SJCRH30 (cell line): ENCODE measurements at regions not wholly inside any gene's neighbourhood (a gene's known extent, or its start where the extent isn't known, plus 50 kb on each side); places are given as distances from the start of the nearest gene placed in this dataset.
"Not testable (repeated sequence)": the region's sequence is repeated elsewhere in the genome, so short reads cannot be mapped to it uniquely, and the experiment has no call there.

Experiments used
- DNase-seq, 2 experiments: peaks; one replicate each; pipeline ENCODE4 v3.0.0-alpha.2; 2015 to 2020
- H3K27ac ChIP-seq: fragments of 250-450 bp; sonication (Bioruptor Pico); 2 replicates; pipeline ENCODE4 v1.5.1; 2020; ENCODE audit warnings: mild to moderate bottlenecking, moderate library complexity
- H3K27me3 ChIP-seq: fragments of 250-450 bp; sonication (Bioruptor Pico); 2 replicates; pipeline ENCODE4 v1.5.1; 2020; ENCODE audit warnings: mild to moderate bottlenecking, moderate library complexity
- H3K36me3 ChIP-seq: fragments of 250-450 bp; sonication (Bioruptor Pico); 2 replicates; pipeline ENCODE4 v1.5.1; 2020; ENCODE audit warnings: mild to moderate bottlenecking, moderate library complexity
- H3K4me1 ChIP-seq: fragments of 250-450 bp; sonication (Bioruptor Pico); 2 replicates; pipeline ENCODE4 v1.5.1; 2020; ENCODE audit warnings: mild to moderate bottlenecking, moderate library complexity
- H3K4me3 ChIP-seq: fragments of 250-450 bp; sonication (Bioruptor Pico); 2 replicates; pipeline ENCODE4 v1.5.1; 2020; ENCODE audit warnings: mild to moderate bottlenecking, moderate library complexity
- H3K9me3 ChIP-seq: fragments of 250-450 bp; sonication (Bioruptor Pico); replicated peaks from 2 replicates; pipeline ENCODE4 v1.5.1; 2020; ENCODE audit warnings: mild to moderate bottlenecking, moderate library complexity

GRCh38 chr12:23139026-23139425 lies 514.1 kb downstream of the ETNK1 start:
- H3K36me3 ChIP-seq: no peaks in the 10 kb centered on the region
- no peak overlapping the region for H3K27ac ChIP-seq
- H3K27me3 ChIP-seq: no peaks in the 10 kb centered on the region
- H3K4me1 ChIP-seq: no peaks in the 10 kb centered on the region
- no peaks in the 10 kb centered on the region for H3K9me3 ChIP-seq
- DNase-seq: no peak
- H3K4me3 ChIP-seq: no peak overlapping the region

- H3K27me3 ChIP-seq: no peaks in the 10 kb centered on the region
- peak in 1 of 2 experiments; percentile 6 for DNase-seq
- no peaks in the 10 kb centered on the region for H3K36me3 ChIP-seq
- no peaks in the 10 kb centered on the region for H3K4me1 ChIP-seq
- no peaks in the 10 kb centered on the region for H3K9me3 ChIP-seq
- no peak overlapping the region for H3K4me3 ChIP-seq
- no peak overlapping the region for H3K27ac ChIP-seq
Measured at GRCh38 chr12:23140710-23141109, 515.7 kb downstream of the ETNK1 start.

GRCh38 chr12:23141335-23141734 lies 516.4 kb downstream of the ETNK1 start:
- no peaks in the 10 kb centered on the region for H3K4me1 ChIP-seq
- no peaks in the 10 kb centered on the region for H3K27me3 ChIP-seq
- H3K36me3 ChIP-seq: no peaks in the 10 kb centered on the region
- no peak overlapping the region for H3K27ac ChIP-seq
- no peaks in the 10 kb centered on the region for H3K9me3 ChIP-seq
- no peak for DNase-seq
- no peak overlapping the region for H3K4me3 ChIP-seq

- not testable (repeated sequence) for H3K36me3 ChIP-seq, H3K27ac ChIP-seq, H3K27me3 ChIP-seq, H3K4me1 ChIP-seq, H3K4me3 ChIP-seq, H3K9me3 ChIP-seq, DNase-seq
Measured at GRCh38 chr12:23146070-23146469, 521.1 kb downstream of the ETNK1 start.

GRCh38 chr12:23168459-23168858 lies 543.5 kb downstream of the ETNK1 start:
- Histone ChIP-seq H3K27ac (no peak overlapping the region), H3K4me1 (no peaks in the 10 kb centered on the region), H3K27me3 (no peaks in the 10 kb centered on the region), H3K36me3 (no peaks in the 10 kb centered on the region), H3K9me3 (no peaks in the 10 kb centered on the region), H3K4me3 (no peak overlapping the region)
- no peak for DNase-seq

GRCh38 chr12:23169012-23169695 lies 544.2 kb downstream of the ETNK1 start:
- Histone ChIP-seq H3K27me3 (no peaks in the 10 kb centered on the region), H3K9me3 (no peaks in the 10 kb centered on the region), H3K4me3 (no peak overlapping the region), H3K27ac (no peak overlapping the region), H3K4me1 (no peaks in the 10 kb centered on the region), H3K36me3 (no peaks in the 10 kb centered on the region)
- no peak for DNase-seq

GRCh38 chr12:23169696-23170013 lies 544.7 kb downstream of the ETNK1 start:
- H3K27me3 ChIP-seq: no peaks in the 10 kb centered on the region
- DNase-seq: no peak
- no peaks in the 10 kb centered on the region for H3K4me1 ChIP-seq
- no peak overlapping the region for H3K4me3 ChIP-seq
- no peak overlapping the region for H3K27ac ChIP-seq
- no peaks in the 10 kb centered on the region for H3K9me3 ChIP-seq
- H3K36me3 ChIP-seq: no peaks in the 10 kb centered on the region

- Histone ChIP-seq H3K4me1 (no peaks in the 10 kb centered on the region), H3K4me3 (no peak overlapping the region), H3K36me3 (no peaks in the 10 kb centered on the region), H3K9me3 (no peaks in the 10 kb centered on the region), H3K27me3 (no peaks in the 10 kb centered on the region), H3K27ac (no peak overlapping the region)
- no peak for DNase-seq
Measured at GRCh38 chr12:23174917-23175316, 549.9 kb downstream of the ETNK1 start.

GRCh38 chr12:23185346-23185745 lies 560.4 kb downstream of the ETNK1 start:
- Histone ChIP-seq H3K9me3 (no peaks in the 10 kb centered on the region), H3K27me3 (no peaks in the 10 kb centered on the region), H3K36me3 (no peaks in the 10 kb centered on the region), H3K4me3 (no peak overlapping the region), H3K4me1 (no peaks in the 10 kb centered on the region), H3K27ac (no peak overlapping the region)
- DNase-seq: no peak

- peak in 1 of 2 experiments; percentile 5 for DNase-seq
- Histone ChIP-seq H3K36me3 (no peaks in the 10 kb centered on the region), H3K27ac (no peak overlapping the region), H3K9me3 (no peaks in the 10 kb centered on the region), H3K4me3 (no peak overlapping the region), H3K4me1 (no peaks in the 10 kb centered on the region), H3K27me3 (no peaks in the 10 kb centered on the region)
Measured at GRCh38 chr12:23186950-23187349, 562.0 kb downstream of the ETNK1 start.

- Histone ChIP-seq H3K36me3 (no peaks in the 10 kb centered on the region), H3K27me3 (no peaks in the 10 kb centered on the region), H3K4me3 (no peak overlapping the region), H3K4me1 (no peaks in the 10 kb centered on the region), H3K9me3 (no peaks in the 10 kb centered on the region), H3K27ac (no peak overlapping the region)
- DNase-seq: no peak
Measured at GRCh38 chr12:23193552-23193951, 568.6 kb downstream of the ETNK1 start.

GRCh38 chr12:23197266-23197665 lies 572.3 kb downstream of the ETNK1 start:
- Histone ChIP-seq H3K27ac (no peak overlapping the region), H3K36me3 (no peaks in the 10 kb centered on the region), H3K4me3 (no peak overlapping the region), H3K9me3 (no peaks in the 10 kb centered on the region), H3K27me3 (no peaks in the 10 kb centered on the region), H3K4me1 (no peaks in the 10 kb centered on the region)
- no peak for DNase-seq

- DNase-seq: no peak
- H3K9me3 ChIP-seq: no peaks in the 10 kb centered on the region; the same call in 1 of the 2 replicates
- no peak overlapping the region for H3K27ac ChIP-seq
- H3K4me1 ChIP-seq: no peaks in the 10 kb centered on the region
- no peaks in the 10 kb centered on the region for H3K27me3 ChIP-seq
- H3K36me3 ChIP-seq: no peaks in the 10 kb centered on the region
- no peak overlapping the region for H3K4me3 ChIP-seq
Measured at GRCh38 chr12:23202728-23203127, 577.8 kb downstream of the ETNK1 start.

GRCh38 chr12:23204933-23205778 lies 580.2 kb downstream of the ETNK1 start:
- Histone ChIP-seq H3K27ac (no peak overlapping the region), H3K9me3 (no peaks in the 10 kb centered on the region; the same call in 1 of the 2 replicates), H3K36me3 (no peaks in the 10 kb centered on the region), H3K27me3 (no peaks in the 10 kb centered on the region), H3K4me3 (no peak overlapping the region), H3K4me1 (no peaks in the 10 kb centered on the region)
- DNase-seq: peak; percentile 9 to 75

- no peak overlapping the region for H3K4me3 ChIP-seq
- no peaks in the 10 kb centered on the region for H3K27me3 ChIP-seq
- no peaks in the 10 kb centered on the region for H3K4me1 ChIP-seq
- H3K27ac ChIP-seq: no peak overlapping the region
- H3K36me3 ChIP-seq: no peaks in the 10 kb centered on the region
- DNase-seq: no peak
- H3K9me3 ChIP-seq: no peaks in the 10 kb centered on the region; the same call in 1 of the 2 replicates
Measured at GRCh38 chr12:23209793-23210192, 584.8 kb downstream of the ETNK1 start.

GRCh38 chr12:23210573-23210972 lies 585.6 kb downstream of the ETNK1 start:
- no peak overlapping the region for H3K27ac ChIP-seq
- H3K27me3 ChIP-seq: no peaks in the 10 kb centered on the region
- H3K4me1 ChIP-seq: no peaks in the 10 kb centered on the region
- no peak for DNase-seq
- no peak overlapping the region for H3K4me3 ChIP-seq
- no peaks in the 10 kb centered on the region for H3K36me3 ChIP-seq
- H3K9me3 ChIP-seq: no peaks in the 10 kb centered on the region
